Choroid plexus epithelial cell (primary cell): ENCODE measurements at regions not wholly inside any gene's neighbourhood (a gene's known extent, or its start where the extent isn't known, plus 50 kb on each side); places are given as distances from the start of the nearest gene placed in this dataset.
"Not testable (repeated sequence)": the region's sequence is repeated elsewhere in the genome, so short reads cannot be mapped to it uniquely, and the experiment has no call there.

ENCODE experiments used
- DNase-seq: peaks from one replicate; pipeline ENCODE4 v3.0.0-alpha.2; 2010; ENCODE audit warnings: low read depth
- H3K4me3 ChIP-seq: 2 replicates; pipeline ENCODE4 v1.5.1; 2011; ENCODE audit warnings: low read depth, mild to moderate bottlenecking, control low read depth, low read length, moderate library complexity
- TF ChIP-seq, protein P1 (sequence below): conservative IDR thresholded peaks from 2 replicates; pipeline ENCODE4 v1.5.1; 2011; ENCODE audit warnings: low read depth, mild to moderate bottlenecking, control low read depth, inconsistent platforms, low read length, moderate library complexity

DNA sequence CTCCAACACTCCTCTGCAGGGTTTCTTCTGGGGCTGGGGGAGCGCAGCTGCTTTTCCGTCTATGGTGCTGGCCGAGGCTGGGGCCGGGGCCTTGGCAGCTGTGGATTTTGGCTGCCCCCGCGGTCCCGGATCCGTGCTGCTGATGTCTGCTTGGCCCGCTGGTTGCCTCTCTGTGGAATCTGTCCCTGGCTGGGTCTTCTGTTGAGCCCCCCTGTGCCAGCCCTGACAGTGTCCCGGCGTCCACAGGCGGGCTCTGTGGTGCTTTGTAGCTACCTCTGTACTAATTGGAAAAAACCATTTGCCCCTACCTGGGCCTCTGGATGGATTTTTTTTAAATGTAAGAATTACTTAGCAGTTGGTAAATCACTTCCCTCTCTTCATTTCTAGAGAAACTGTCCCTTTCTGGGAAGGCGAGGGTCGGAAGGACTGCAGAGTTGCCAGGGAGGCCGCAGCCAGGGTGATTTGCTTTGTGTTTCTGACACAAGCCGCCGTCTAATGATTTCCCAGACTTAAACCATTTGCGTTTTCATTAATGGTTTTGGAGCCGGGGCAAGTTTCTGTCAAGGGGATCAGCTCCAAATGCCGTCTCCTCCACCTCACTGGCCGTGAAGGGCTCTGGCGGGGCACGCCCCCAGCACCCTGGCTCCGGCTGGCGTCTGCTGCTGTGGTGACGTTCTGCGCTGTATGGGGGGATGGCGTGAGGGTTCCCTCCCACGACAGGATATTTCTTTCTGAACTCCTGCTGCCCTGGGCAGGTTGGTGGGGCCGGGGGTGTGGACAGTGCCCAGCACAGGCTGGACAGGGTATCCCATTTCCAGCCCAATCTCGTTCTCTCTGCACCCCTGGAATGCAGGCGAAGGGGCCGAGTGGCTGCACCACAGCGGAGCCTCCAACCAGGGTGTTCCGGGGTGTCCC is 201.7 kb downstream of the LAT start:
- not testable (repeated sequence) for DNase-seq

DNA sequence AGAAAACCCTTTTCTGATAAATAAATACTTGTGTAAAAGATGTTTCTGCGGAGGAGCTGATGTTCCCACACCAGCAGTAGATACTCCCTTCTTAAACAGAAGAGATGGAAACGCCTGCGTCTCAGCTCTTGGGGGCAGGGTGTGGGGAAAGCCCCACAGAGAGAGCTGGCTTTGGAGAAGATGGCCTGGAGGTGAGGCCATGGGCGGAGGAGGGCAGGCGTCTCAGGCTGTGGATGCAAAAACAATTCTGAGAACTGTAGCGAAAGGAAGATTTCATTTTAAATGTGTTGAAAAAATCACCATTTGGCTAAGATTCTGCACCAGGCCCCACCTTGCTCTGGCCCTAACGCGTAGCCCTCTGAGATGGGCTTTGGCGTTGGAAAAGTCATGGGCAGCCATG is 201.0 kb downstream of the LAT start:
- not testable (repeated sequence) for DNase-seq, H3K4me3 ChIP-seq

More for the DNA sequence above, 201.7 kb downstream of the LAT start:
- H3K4me3 ChIP-seq, result not testable (repeated sequence)

DNA sequence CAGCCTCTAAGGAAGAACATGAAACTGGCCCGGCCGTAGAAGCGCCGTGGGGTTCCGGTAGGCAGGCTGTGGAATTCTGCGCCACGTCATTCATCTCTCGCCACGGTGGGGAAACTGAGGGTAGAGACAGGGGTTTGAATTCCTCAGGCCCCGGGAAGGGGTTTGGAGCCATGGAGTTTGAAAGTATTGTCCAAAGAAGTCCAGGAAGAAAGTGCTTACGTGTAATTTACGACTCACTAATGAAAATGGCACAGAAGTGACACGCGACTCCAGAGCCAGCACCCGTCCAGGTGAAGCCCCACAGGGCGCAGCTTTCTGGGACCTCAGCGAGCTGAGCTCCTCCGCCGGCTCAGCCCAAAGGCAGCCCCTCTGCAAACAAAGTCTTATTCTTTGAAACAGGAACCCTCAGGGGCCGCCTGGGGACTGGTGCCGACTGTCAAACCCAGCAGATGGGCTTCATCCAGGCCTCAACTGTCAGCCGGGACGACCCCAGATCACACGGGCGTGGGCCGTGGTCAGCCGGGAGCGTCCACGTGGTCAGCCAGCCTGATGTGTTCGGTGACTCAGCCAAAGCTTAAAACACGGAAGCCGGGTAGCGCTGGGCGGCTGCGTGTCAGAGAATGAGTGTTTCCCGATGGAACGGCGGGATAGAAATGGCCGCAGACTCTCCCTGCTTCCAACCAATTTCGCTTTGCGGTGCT is 200.0 kb downstream of the LAT start:
- DNase-seq, H3K4me3 ChIP-seq: not testable (repeated sequence)

DNA sequence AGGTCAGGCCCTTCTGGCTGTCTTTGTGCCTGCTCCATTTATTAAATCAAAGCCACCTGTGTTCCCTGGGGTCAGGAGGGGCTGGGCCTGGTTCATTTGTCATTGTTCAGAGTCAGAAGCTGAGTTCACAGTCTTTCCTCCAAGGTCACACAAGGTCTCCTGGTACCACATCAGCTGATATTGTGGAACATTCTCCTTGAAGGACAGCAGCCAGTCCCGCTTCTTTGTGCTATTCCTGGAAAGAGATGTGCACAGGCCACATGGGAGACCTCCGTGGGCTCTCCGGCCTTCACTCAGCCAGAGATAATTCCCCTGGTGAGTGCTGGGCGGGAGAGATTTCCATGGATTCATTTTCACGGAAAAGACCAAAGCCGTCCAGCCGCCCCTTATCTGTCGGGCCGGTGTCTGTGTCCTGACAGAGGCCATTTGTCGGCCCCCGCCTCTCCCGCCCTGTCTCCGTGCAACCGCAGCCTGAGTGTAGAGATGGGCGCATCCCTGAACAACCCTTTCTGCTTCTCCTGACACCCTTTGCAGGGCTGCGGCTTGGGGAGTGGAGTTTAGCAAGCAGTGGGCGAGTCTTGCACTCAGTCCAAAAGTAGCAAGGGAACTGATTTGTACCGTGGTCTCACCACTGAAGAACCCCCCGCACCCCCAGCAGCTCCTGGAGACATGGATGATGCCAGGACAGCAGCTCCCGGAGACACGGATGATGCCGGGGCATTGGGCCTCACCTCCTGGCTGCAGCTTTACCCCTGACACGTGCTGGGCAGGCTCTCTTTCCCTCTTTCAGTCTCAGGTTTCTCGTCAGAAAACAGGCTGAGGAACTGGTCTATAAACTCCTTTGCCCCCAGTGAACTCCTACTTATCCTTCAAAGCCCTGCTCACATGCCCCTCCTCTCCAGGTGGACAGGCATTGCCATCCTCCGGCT is 198.4 kb downstream of the LAT start:
- DNase-seq, H3K4me3 ChIP-seq: not testable (repeated sequence)

DNA sequence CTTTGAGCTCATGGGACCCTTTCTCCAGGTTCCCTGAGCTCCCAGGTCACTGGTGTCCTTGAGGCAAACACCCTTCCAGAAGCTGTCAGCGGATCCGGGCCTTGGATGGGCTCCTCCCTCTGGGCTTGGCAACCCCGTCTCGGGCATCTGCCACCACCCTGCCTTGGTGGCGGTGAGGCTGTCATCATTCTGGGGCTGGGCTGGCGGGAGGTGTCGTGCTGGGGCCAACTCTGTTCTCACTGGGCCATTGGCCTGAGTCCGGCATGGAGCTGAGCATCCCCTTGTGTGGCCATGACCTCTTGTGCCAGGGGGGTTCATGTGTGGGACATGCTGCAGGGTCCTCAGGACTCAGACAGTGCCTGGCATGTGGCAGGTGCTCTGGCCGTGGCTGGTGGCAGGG is 197.6 kb downstream of the LAT start:
- TF ChIP-seq, protein P1, sequence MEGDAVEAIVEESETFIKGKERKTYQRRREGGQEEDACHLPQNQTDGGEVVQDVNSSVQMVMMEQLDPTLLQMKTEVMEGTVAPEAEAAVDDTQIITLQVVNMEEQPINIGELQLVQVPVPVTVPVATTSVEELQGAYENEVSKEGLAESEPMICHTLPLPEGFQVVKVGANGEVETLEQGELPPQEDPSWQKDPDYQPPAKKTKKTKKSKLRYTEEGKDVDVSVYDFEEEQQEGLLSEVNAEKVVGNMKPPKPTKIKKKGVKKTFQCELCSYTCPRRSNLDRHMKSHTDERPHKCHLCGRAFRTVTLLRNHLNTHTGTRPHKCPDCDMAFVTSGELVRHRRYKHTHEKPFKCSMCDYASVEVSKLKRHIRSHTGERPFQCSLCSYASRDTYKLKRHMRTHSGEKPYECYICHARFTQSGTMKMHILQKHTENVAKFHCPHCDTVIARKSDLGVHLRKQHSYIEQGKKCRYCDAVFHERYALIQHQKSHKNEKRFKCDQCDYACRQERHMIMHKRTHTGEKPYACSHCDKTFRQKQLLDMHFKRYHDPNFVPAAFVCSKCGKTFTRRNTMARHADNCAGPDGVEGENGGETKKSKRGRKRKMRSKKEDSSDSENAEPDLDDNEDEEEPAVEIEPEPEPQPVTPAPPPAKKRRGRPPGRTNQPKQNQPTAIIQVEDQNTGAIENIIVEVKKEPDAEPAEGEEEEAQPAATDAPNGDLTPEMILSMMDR, result no peak
- DNase-seq, result no peak
- no peak overlapping the region for H3K4me3 ChIP-seq

DNA sequence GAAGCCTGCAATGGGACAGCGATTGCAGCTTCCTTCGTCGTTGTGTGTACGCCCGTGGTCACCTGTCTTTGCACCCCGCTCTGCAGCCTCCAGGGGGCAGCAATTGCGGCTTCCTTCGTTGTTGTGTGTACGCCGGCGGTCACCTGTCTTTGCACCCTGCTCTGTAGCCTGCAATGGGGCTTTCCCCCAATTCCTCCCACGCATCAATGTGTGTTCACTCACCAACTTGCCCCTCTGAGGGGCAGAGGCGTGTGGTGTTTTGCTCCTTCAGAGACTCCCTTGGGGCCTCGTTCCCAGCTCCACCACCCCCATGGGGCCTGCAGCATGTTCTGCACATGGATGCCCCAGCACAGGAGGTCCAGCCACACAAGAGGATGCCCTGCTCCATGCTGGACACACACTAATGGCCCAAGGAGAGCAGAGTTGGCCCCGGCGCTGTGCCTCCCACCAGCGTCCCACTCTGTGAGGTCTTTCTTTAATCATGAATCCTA is 197.1 kb downstream of the LAT start:
- H3K4me3 ChIP-seq, DNase-seq: not testable (repeated sequence)
- TF ChIP-seq, protein P1, result peak; percentile 21

DNA sequence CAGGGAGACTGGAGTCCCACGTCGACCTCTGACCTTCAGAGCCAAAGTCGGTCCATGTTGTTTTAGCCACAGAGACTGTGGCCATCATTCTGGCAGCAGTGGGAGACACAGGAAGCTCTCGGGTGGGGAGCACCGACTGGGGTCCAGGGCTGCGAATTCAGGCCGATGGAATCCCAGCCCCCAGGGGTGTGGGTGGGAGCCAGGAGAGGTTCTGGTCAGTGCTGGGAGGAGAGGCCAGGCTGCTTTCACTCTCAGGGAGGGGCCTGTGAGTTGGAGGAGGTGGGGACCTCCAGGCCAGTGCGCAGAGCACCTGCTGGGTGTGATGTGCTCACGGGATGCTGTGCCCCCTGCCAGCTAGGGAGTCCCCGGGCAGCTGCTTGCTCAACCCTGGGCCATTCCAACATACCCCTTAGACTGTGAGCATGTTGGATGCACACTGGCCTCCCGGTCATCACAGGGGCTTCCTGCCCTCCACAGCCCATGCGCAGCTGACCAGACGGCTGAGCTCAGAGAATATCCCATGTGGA is 196.5 kb downstream of the LAT start:
- not testable (repeated sequence) for DNase-seq, H3K4me3 ChIP-seq

DNA sequence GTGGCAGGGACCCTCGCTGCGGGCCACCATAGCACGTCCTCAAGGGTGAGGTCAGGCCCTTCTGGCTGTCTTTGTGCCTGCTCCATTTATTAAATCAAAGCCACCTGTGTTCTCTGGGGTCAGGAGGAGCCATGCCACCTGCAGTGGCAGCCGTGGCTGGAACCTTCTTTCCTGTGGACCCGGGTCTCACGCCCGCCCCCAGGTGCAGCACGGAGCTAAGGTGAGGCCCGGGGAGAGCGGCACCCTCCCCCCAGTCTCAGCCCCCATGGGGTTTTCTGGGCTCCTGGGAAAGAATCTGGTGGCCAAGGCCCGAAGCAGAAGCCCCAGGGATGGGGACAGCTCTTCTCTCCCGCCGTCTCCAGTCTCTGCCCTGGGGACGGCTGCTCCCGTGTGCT is 195.4 kb downstream of the LAT start:
- H3K4me3 ChIP-seq, DNase-seq: not testable (repeated sequence)

DNA sequence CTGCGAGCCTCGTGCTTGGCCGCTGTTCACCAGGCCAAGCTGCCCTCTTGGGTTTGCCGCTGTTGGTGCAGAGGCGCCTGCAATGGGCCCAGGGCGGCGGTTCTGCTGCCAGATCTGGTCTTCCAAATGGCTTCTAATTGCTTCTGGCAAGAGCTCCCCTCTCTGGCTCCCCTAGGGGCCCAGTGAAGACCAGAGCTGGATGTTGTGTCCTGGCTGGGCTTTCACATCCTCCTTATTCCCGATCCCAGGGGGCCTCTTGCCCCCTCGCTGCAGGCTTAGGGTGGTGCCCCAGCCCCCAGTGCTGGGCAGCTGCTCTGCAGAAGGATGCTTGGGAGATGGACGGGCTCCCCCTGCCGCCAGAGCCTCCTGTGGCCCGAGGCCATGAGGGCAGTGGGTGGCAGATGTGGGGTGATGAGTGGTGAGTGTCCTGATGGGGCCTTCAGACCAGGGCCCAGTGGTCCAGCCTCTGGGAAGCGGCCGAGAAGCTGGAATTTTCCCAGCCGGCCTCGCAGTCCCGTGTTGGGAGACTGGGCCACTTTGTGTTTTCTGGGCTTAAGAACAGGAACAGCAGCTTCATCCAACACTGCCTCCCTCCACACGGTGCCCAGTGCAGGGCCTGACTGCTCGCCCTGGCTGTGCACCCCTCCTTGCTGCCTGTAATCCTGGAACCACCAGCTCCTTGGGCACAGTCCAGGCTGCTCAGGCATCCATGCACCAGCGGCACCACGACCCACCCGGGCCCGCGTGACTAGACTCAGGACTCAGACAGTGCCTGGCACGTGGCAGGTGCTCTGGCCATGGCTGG is 194.8 kb downstream of the LAT start:
- H3K4me3 ChIP-seq, result not testable (repeated sequence)
- TF ChIP-seq, protein P1, result peak; percentile 44
- peak; percentile 30 for DNase-seq

DNA sequence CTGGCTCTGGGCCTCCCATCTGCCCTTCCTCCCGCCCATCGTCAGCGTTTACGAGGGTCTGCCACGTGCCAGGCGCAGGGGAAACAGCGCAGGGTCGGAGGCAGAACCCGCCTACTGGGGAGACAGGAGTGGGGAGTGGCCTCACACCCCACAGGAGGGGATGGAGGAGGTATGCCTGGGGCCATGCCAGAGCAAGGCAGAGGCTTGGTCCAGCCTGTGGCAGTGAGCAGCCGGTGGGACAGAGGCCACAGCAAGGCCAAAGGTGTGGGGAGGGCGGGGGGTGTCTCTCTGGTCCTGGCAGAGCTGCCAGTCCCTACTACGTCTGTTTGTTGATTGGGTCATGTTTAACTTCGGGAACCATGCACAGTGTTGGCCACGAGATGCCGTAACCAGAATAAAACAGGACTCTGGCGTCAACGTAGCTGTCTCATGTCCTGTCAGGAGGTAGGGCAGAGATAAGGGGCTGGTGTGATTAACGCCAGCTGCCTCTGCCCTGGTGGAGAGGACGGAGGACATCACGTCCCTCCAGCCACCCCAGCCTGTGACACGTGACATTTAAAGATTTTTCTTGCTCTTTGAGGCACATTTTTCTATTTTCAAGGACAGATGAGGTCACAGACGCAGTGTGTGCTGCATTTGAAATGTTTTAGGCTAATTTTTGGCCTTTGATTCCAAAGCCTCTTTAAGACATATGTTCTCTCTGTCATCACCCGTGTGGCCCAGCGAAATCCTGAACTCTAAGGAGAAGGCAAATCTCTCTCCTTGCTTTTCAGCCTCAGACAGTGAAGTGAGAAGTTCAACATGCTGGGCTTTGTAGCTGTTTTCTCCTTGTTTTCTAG is 193.3 kb downstream of the LAT start:
- DNase-seq, result peak; percentile 76
- not testable (repeated sequence) for H3K4me3 ChIP-seq

DNA sequence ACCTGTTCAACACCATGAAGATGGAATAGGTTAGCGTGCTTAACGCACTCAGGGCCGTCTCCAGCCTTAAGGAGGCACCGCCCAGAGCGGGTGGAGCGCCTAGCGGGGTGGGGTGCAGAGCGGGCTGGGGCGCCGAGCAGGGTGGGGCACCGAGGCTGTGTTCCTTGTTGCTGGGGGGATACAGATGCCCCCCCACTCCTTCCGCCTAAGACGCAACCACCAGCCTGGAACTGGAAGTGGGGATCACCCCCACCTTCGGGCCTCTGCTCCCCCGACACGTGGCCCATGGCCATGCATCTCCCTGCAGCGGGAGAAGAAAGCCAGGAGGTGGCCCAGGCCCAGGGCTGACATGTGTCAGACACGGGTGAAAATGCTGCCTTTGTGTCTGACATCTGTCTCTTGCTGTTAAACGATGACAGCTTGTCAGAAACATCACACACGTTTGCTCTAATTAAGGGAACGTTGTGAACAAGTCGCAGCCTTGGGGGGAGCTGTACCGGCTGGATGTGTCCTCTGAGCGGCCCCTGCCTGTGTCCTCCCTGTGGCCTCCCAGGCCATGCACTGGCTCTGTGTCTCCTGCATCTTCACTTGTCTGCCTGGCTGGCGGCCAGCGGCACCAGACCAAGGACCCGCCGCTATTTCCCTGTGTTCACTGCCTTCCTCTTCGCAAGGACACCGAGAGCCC is 192.5 kb downstream of the LAT start:
- DNase-seq, H3K4me3 ChIP-seq: not testable (repeated sequence)

DNA sequence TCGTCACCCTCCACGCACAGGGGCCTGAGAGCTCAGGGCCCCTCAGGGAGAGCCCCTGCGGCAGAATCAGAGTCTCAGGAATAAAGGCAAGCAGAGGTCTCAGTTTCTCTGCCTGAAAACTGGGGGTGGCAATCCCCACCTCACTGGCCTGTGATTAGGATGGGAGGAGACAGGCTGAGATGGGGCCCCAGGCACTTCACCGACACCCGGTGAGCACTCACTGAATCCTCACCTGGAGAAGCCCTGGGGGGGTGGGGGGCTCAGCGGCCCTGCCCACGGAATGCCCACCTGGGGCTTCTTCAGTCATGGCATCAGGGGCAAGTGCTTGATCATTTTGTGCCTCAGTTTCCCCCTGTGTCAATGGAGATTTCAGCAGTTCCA is 192.0 kb downstream of the LAT start:
- DNase-seq, result not testable (repeated sequence)

More for the DNA sequence above, 192.0 kb downstream of the LAT start:
- H3K4me3 ChIP-seq, result not testable (repeated sequence)
